ENCODE measurements at regions not wholly inside any gene's neighbourhood (a gene's known extent, or its start where the extent isn't known, plus 50 kb on each side); places are given as distances from the start of the nearest gene placed in this dataset.

DNA sequence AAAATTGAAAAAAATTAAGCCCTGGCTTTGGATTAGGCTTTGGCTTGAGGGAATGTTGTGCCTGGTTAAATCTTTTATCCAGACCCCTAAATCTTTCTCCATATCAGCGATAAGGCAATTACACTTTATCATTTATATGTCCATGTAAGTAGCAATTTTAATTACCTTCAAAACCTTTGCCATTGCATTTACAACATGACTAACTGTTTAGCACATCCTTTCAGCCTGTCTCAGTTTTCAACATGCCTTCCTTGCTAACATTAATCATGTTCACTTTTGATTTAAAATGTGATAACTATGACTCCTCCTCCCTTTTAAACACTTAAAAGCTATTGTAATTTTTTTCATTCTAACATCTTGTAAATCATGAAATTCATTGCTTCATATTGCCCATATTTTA is 583.7 kb downstream of the SLITRK1 start:
- no peaks in the 10 kb centered on the region for H3K36me3 ChIP-seq (ENCODE audit: control insufficient read depth, insufficient read depth, low read length)
- H3K4me3 ChIP-seq (ENCODE audit: low read depth, low read length): no peak overlapping the region
- TF ChIP-seq, protein P1, sequence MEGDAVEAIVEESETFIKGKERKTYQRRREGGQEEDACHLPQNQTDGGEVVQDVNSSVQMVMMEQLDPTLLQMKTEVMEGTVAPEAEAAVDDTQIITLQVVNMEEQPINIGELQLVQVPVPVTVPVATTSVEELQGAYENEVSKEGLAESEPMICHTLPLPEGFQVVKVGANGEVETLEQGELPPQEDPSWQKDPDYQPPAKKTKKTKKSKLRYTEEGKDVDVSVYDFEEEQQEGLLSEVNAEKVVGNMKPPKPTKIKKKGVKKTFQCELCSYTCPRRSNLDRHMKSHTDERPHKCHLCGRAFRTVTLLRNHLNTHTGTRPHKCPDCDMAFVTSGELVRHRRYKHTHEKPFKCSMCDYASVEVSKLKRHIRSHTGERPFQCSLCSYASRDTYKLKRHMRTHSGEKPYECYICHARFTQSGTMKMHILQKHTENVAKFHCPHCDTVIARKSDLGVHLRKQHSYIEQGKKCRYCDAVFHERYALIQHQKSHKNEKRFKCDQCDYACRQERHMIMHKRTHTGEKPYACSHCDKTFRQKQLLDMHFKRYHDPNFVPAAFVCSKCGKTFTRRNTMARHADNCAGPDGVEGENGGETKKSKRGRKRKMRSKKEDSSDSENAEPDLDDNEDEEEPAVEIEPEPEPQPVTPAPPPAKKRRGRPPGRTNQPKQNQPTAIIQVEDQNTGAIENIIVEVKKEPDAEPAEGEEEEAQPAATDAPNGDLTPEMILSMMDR (IDR thresholded peaks at IDR 0.05; ENCODE audit: insufficient read depth, low read length, poor library complexity, severe bottlenecking): no peak
- no peak for DNase-seq (ENCODE audit: low read depth)
- no peaks in the 10 kb centered on the region for H3K27me3 ChIP-seq (ENCODE audit: control insufficient read depth, insufficient read depth, low read length)

DNA sequence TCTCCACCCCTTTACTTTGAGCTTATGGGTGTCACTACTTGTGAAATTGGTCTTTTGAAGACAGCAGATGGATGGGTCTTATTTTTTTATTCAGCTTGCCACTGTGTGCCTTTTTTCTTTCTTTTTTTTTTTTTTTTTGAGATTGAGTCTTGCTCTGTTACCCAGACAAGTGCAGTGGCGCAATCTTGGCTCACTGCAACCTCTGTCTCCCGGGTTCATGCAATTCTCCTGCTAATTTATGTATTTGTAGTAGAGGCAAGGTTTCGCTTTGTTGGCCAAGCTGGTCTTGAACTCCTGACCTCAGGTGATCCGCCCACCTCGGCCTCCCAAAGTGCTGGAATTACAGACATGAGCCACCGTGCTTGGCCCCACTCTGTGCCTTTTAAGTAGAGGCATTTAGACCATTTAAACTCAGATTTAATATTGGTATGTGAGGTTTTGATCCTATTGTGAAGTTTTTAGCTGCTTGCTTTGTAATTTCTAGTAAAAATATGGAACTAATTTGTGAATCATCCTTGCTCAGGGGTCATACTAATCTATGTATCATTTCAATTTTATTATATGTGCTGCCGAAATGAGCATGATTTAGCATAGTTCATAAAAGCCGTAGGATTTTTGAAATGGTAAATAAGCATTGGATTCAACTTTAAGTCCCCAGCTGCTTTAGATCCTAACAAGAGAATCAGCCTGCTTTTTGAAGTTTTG is 584.5 kb downstream of the SLITRK1 start:
- TF ChIP-seq, protein P1 (IDR thresholded peaks at IDR 0.05; ENCODE audit: insufficient read depth, low read length, poor library complexity, severe bottlenecking): no peak
- H3K36me3 ChIP-seq (ENCODE audit: control insufficient read depth, insufficient read depth, low read length): no peaks in the 10 kb centered on the region
- H3K4me3 ChIP-seq (ENCODE audit: low read depth, low read length): no peak overlapping the region
- no peak for DNase-seq (ENCODE audit: low read depth)
- H3K27me3 ChIP-seq (ENCODE audit: control insufficient read depth, insufficient read depth, low read length): no peaks in the 10 kb centered on the region

DNA sequence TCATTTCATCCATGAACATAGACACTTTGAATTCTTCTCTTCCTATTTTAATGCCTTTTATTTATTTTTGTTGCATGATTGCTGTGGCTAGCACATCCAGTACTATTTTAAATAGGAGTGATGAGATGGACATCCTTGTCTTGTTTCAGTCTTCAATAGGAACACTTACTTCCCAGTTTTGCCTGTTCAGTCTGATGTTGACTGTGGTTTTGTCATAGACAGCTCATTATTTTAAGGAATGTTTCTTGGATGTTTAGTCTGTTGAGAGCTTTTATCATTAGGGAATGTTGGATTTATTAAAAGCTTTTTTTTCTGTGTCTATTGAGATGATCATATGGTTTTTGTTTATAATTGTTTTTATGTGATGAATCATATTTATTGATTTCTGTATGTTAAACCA is 586.6 kb downstream of the SLITRK1 start:
- H3K27me3 ChIP-seq (ENCODE audit: control insufficient read depth, insufficient read depth, low read length): no peaks in the 10 kb centered on the region
- no peaks in the 10 kb centered on the region for H3K36me3 ChIP-seq (ENCODE audit: control insufficient read depth, insufficient read depth, low read length)
- no peak for DNase-seq (ENCODE audit: low read depth)
- no peak overlapping the region for H3K4me3 ChIP-seq (ENCODE audit: low read depth, low read length)
- TF ChIP-seq, protein P1 (IDR thresholded peaks at IDR 0.05; ENCODE audit: insufficient read depth, low read length, poor library complexity, severe bottlenecking): no peak

DNA sequence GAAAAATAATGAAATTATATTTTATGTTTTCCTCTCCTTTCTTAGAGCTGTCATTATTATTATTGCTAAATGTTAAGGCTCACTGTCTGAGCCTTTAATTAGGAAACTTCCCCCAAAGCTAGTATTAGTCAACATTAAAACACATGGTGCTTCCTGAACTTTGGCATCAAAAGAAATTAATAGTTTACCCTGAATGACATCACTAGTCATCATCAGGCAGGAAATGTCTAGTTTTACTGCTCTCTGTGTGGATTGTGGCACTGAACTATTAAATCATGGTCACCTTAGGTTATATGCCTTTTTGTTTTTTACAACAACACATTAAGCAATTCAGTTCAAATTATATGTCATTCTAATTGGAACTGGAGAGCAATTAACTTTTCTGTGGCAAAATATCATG is 595.5 kb downstream of the SLITRK1 start:
- Histone ChIP-seq H3K27me3 (ENCODE audit: control insufficient read depth, insufficient read depth, low read length) (no peaks in the 10 kb centered on the region), H3K36me3 (ENCODE audit: control insufficient read depth, insufficient read depth, low read length) (no peaks in the 10 kb centered on the region), H3K4me3 (ENCODE audit: low read depth, low read length) (no peak overlapping the region)
- DNase-seq (ENCODE audit: low read depth): no peak
- TF ChIP-seq, protein P1 (IDR thresholded peaks at IDR 0.05; ENCODE audit: insufficient read depth, low read length, poor library complexity, severe bottlenecking): no peak

- no peak overlapping the region for H3K4me3 ChIP-seq (ENCODE audit: low read depth, low read length)
- no peak for DNase-seq (ENCODE audit: low read depth)
- TF ChIP-seq, protein P1 (IDR thresholded peaks at IDR 0.05; ENCODE audit: insufficient read depth, low read length, poor library complexity, severe bottlenecking): no peak
- no peaks in the 10 kb centered on the region for H3K27me3 ChIP-seq (ENCODE audit: control insufficient read depth, insufficient read depth, low read length)
- H3K36me3 ChIP-seq (ENCODE audit: control insufficient read depth, insufficient read depth, low read length): no peaks in the 10 kb centered on the region
Measured at GRCh38 chr13:83281654-83282053, 600.6 kb downstream of the SLITRK1 start.

DNA sequence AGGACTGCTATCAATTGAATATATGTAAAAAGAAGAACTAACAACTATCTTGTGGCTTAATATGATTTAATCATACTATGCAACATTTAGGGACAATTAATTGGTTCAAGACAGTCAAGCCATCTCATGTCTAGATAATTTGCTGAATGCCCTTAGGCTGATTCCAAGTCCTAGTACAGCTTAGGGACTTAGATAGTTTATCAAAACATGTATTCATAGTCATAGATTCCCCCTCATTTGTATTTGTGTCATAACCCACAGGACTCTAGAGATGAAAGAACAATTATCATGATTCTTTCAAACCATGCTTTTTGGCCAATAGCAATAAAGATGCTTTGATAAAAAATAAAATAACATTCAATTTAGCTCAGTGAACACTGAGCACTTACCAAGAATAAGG is 607.6 kb downstream of the SLITRK1 start:
- no peaks in the 10 kb centered on the region for H3K36me3 ChIP-seq (ENCODE audit: control insufficient read depth, insufficient read depth, low read length)
- no peak for DNase-seq (ENCODE audit: low read depth)
- TF ChIP-seq, protein P1 (IDR thresholded peaks at IDR 0.05; ENCODE audit: insufficient read depth, low read length, poor library complexity, severe bottlenecking): no peak
- no peaks in the 10 kb centered on the region for H3K27me3 ChIP-seq (ENCODE audit: control insufficient read depth, insufficient read depth, low read length)
- no peak overlapping the region for H3K4me3 ChIP-seq (ENCODE audit: low read depth, low read length)
